Naive thymus-derived CD4-positive, alpha-beta T cell (primary cell): ENCODE measurements at regions not wholly inside any gene's neighbourhood (a gene's known extent, or its start where the extent isn't known, plus 50 kb on each side); places are given as distances from the start of the nearest gene placed in this dataset.

Experiments used
- ATAC-seq: fragments of 150-1000 bp; cut with Tn5 transposase; 2 replicates; pipeline ENCODE4 v1.10.0; 2021; ENCODE audit warnings: mild to moderate bottlenecking, moderate library complexity
- CTCF ChIA-PET: fragments of 350-600 bp; sonication (Branson Sonifier 250); formaldehyde crosslinking; loops from one replicate; lab custom pipeline; 2021; ENCODE audit warnings: antibody characterized with exemption; lab: Charles Lee
- POLR2A ChIA-PET: fragments of 350-600 bp; sonication (Branson Sonifier 250); formaldehyde crosslinking; loops from one replicate; lab custom pipeline; 2021; ENCODE audit warnings: antibody characterized with exemption, inconsistent platforms; lab: Charles Lee
- DNase-seq, 9 donors: peaks; one replicate each; pipeline versions ENCODE4 v3.0.0 to v3.0.0-alpha.2; 2020 to 2022; ENCODE audit warnings: mixed read lengths in 1 of 9
- H3K27ac ChIP-seq: one replicate; pipeline ENCODE4 v1.7.0; 2013; ENCODE audit warnings: mild to moderate bottlenecking, low read depth, low read length, moderate library complexity
- H3K27me3 ChIP-seq, 2 donors: one replicate each; pipeline ENCODE4 v1.7.0; 2013; ENCODE audit warnings: low read length in 2 of 2, mild to moderate bottlenecking in 2 of 2, moderate library complexity in 2 of 2; ENCODE audit not compliant: control insufficient read depth in 2 of 2, insufficient read depth in 2 of 2
- H3K36me3 ChIP-seq, 3 experiments: 1 replicate in 2 of 3; 2 replicates in 1 of 3; pipeline ENCODE4 v1.7.0; 2013; ENCODE audit warnings: low read length in 3 of 3, mild to moderate bottlenecking in 3 of 3, moderate library complexity in 1 of 3; ENCODE audit not compliant: insufficient read depth in 3 of 3, control insufficient read depth in 2 of 3
- H3K4me1 ChIP-seq, 2 donors: one replicate each; pipeline ENCODE4 v1.7.0; 2013; ENCODE audit warnings: low read length in 2 of 2, mild to moderate bottlenecking in 2 of 2, moderate library complexity in 1 of 2; ENCODE audit not compliant: control insufficient read depth in 2 of 2, insufficient read depth in 2 of 2
- H3K4me3 ChIP-seq: 2 replicates; pipeline ENCODE4 v1.7.0; 2013; ENCODE audit warnings: mild to moderate bottlenecking, low read length
- H3K9me3 ChIP-seq, 3 experiments: 1 replicate in 2 of 3; 2 replicates in 1 of 3; pipeline ENCODE4 v1.7.0; 2013; ENCODE audit warnings: low read length in 3 of 3; ENCODE audit not compliant: control insufficient read depth in 2 of 3
- H3K27ac Mint-ChIP-seq, 9 donors: one replicate each; pipeline ENCODE4 v1.8.0; 2020 to 2022; ENCODE audit warnings: mixed read lengths in 9 of 9, mild to moderate bottlenecking in 8 of 9, moderate library complexity in 5 of 9, inconsistent platforms in 2 of 9
- H3K27me3 Mint-ChIP-seq, 5 donors: one replicate each; pipeline ENCODE4 v1.8.0; 2021 to 2022; ENCODE audit warnings: mixed read lengths in 5 of 5, mild to moderate bottlenecking in 1 of 5
- H3K36me3 Mint-ChIP-seq, 5 donors: one replicate each; pipeline ENCODE4 v1.8.0; 2020 to 2022; ENCODE audit warnings: mixed read lengths in 5 of 5, mild to moderate bottlenecking in 3 of 5, inconsistent platforms in 1 of 5
- H3K4me1 Mint-ChIP-seq, 7 donors: one replicate each; pipeline ENCODE4 v1.8.0; 2020 to 2022; ENCODE audit warnings: mixed read lengths in 7 of 7, mild to moderate bottlenecking in 3 of 7, inconsistent platforms in 1 of 7
- H3K4me3 Mint-ChIP-seq, 10 donors: one replicate each; pipeline ENCODE4 v1.8.0; 2020 to 2022; ENCODE audit warnings: mild to moderate bottlenecking in 10 of 10, mixed read lengths in 10 of 10, moderate library complexity in 6 of 10, inconsistent platforms in 2 of 10
- H3K9me3 Mint-ChIP-seq, 11 donors: one replicate each; pipeline ENCODE4 v1.8.0; 2020 to 2022; ENCODE audit warnings: mixed read lengths in 11 of 11, mild to moderate bottlenecking in 4 of 11, inconsistent platforms in 1 of 11, moderate library complexity in 1 of 11
- intact Hi-C, 2 donors: fragments of 100-400 bp; cut with micrococcal nuclease; formaldehyde crosslinking; loops; one replicate each; pipeline ENCODE4 v1.15.1; 2023

DNA sequence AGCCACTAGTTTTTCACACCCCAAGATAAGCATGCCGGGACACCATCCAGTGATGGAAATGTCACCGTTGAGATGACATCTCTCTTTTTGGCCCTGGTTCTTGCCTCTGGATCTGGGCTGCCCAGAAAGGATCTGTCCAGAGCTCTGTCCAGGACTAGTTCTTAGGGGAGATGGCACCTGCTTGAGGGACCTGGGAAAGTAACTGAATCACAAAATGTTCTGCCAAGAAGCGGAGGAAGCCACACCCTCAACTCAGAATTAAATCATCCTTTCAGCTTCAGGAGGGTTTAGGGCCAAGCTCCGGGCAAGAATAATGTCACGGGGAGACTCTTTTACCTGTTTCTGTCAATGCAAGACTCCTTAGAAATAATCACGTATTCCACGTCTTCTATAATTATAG is 248.6 kb downstream of the MAF start:
- Histone ChIP-seq H3K9me3 (no peaks in the 10 kb centered on the region), H3K36me3 (no peaks in the 10 kb centered on the region), H3K4me3 (no peak overlapping the region), H3K27ac (no peak overlapping the region), H3K4me1 (no peaks in the 10 kb centered on the region), H3K27me3 (no peaks in the 10 kb centered on the region)
- CTCF ChIA-PET: no interaction called here
- Mint-ChIP-seq H3K4me1 (no peaks in the 10 kb centered on the region), H3K4me3 (no peak overlapping the region), H3K9me3 (no peaks in the 10 kb centered on the region), H3K27ac (no peak overlapping the region), H3K27me3 (peaks cover 0 to 11% (median 2%) of the 10 kb centered on the region in 5 donors), H3K36me3 (no peaks in the 10 kb centered on the region)
- no peak for ATAC-seq
- POLR2A ChIA-PET: no interaction called here
- intact Hi-C loops: no loop called here
- DNase-seq: no peak

DNA sequence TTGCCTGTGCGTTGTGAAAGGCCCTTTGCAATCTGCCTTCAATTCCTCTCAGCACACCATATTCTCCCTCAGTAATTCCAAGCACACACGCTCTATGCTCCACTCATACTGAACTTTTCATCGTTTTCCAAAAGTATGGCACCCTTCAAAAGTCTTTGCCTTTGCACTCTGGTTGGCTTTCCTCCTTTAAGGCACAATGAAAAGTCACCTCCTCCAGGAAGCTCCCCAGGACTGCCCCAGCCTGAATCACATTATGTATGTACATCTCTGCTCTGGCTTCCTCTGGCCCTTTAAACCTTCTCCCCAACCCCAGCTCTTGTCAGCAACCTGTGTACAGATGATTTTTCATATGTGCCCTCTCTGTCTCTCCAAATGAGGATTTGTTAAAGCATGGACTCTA is 250.7 kb downstream of the MAF start:
- Histone ChIP-seq H3K36me3 (no peaks in the 10 kb centered on the region), H3K27me3 (no peaks in the 10 kb centered on the region), H3K27ac (no peak overlapping the region), H3K4me3 (no peak overlapping the region), H3K9me3 (no peaks in the 10 kb centered on the region), H3K4me1 (no peaks in the 10 kb centered on the region)
- Mint-ChIP-seq H3K27ac (no peak overlapping the region), H3K9me3 (no peaks in the 10 kb centered on the region), H3K36me3 (no peaks in the 10 kb centered on the region), H3K4me1 (no peaks in the 10 kb centered on the region), H3K4me3 (no peak overlapping the region), H3K27me3 (peaks cover 0 to 6% (median 0%) of the 10 kb centered on the region in 5 donors)
- ATAC-seq (no peak), DNase-seq (no peak)
- ChIA-PET POLR2A (interaction anchor here (0.6 kb wide), 1 partner anchor 76 kb away, joined by 3 read pairs; no protein-coding TSS in a partner anchor), CTCF (no interaction called here)
- intact Hi-C loops: no loop called here

DNA sequence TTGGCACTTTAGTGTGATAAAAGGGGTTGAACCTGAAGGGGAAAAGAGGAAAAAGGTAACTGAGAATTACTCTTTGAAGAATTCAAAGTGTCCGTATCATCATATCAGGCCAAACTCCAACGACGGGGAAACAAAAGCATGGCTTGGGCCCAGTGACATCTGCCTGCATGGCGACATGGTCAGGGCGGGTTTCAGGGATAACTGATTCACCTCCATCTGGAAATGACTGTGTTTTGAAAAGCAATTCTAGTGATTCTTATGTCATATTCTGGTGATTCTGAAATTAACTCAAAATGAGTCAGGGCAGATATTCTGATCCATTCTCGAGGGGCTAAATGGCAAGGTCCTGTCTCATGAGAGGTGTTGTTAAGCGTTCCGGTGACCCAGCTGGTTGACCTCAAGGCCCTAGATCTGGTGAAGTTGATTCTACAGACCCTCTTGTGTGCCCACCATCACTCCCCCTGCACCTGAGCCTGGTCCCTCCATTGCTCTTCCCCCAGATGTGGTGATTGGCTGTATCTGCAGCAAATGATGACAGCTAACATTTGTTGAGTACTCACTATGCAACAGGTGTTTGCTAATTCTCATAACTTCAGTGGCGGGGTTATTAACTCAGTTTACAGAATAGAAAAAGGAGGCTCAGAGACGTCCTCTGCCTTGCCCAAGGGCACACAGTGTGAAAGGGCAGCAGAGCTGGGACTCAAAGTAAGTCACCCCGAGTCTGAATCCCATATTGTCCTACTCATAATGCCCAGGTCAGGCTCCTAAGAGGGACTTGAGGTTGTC is 251.8 kb downstream of the MAF start:
- Mint-ChIP-seq H3K27ac (no peak overlapping the region), H3K36me3 (no peaks in the 10 kb centered on the region), H3K9me3 (no peaks in the 10 kb centered on the region), H3K4me1 (no peaks in the 10 kb centered on the region), H3K4me3 (no peak overlapping the region), H3K27me3 (peaks cover 0 to 8% (median 0%) of the 10 kb centered on the region in 5 donors)
- ChIA-PET POLR2A (no interaction called here), CTCF (no interaction called here)
- Histone ChIP-seq H3K27ac (no peak overlapping the region), H3K4me1 (no peaks in the 10 kb centered on the region), H3K27me3 (no peaks in the 10 kb centered on the region), H3K9me3 (no peaks in the 10 kb centered on the region), H3K4me3 (no peak overlapping the region), H3K36me3 (no peaks in the 10 kb centered on the region)
- DNase-seq: no peak
- no peak for ATAC-seq
- intact Hi-C loops: no loop called here

DNA sequence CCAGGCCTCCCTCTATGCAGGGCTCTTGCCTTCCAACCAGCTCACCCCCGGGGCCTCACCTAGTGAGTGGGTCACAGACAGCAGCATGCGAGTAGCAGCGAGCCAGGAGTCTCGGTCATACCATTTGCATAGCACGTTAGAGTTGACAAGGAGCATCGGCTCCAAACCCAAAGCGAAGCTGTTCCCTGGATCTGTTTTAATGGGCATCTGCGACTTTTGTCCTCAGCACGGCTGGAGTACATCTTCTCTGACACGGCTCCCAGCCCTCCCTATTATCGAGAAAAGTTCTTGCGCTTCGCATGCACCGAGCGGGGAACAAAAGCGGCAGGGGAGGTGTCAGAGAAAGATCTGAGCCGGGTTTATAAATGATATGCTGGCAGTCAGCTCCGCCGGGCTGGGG is 253.3 kb downstream of the MAF start:
- H3K36me3 Mint-ChIP-seq: no peaks in the 10 kb centered on the region
- intact Hi-C loops: no loop called here

DNA sequence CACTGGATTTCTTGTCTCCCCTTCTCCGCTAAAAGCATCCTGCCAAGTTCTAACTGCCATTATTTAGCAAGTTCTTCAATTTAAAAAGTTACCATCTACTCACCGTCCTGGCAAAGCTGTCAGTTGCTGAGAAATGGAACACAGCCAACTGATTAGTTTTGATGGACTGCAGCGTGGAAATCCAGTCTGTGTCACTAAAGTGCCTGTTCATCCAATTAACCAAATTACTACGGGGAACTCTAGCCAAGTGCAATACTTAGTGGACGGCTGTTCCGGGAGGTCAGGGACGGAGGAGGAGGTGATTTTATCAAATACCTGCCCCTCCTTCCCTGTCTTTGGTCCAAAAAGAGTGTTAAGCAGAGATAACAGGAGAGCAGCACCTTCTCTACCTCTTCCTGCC is 260.7 kb downstream of the MAF start:
- H3K9me3 ChIP-seq: no peaks in the 10 kb centered on the region
- Mint-ChIP-seq H3K36me3 (no peaks in the 10 kb centered on the region), H3K27me3 (peaks cover 0 to 15% (median 5%) of the 10 kb centered on the region in 5 donors), H3K9me3 (peaks cover 0 to 8% (median 0%) of the 10 kb centered on the region in 11 donors), H3K4me3 (no peak overlapping the region), H3K4me1 (peaks cover 0 to 4% (median 0%) of the 10 kb centered on the region in 7 donors), H3K27ac (no peak overlapping the region)
- POLR2A ChIA-PET: no interaction called here
- no peak overlapping the region for H3K27ac ChIP-seq
- H3K27me3 ChIP-seq: no peaks in the 10 kb centered on the region
- H3K4me1 ChIP-seq: no peaks in the 10 kb centered on the region
- CTCF ChIA-PET: no interaction called here
- no peak overlapping the region for H3K4me3 ChIP-seq
- intact Hi-C loops: no loop called here
- no peak for ATAC-seq
- DNase-seq: no peak
- H3K36me3 ChIP-seq: no peaks in the 10 kb centered on the region

More for the DNA sequence above, 253.3 kb downstream of the MAF start:
- Mint-ChIP-seq H3K27me3 (peaks cover 0 to 12% (median 0%) of the 10 kb centered on the region in 5 donors), H3K27ac (no peak overlapping the region), H3K9me3 (peaks cover 0 to 3% (median 0%) of the 10 kb centered on the region in 11 donors), H3K4me1 (no peaks in the 10 kb centered on the region), H3K4me3 (no peak overlapping the region)
- Histone ChIP-seq H3K9me3 (no peaks in the 10 kb centered on the region), H3K27me3 (no peaks in the 10 kb centered on the region), H3K27ac (no peak overlapping the region), H3K4me1 (no peaks in the 10 kb centered on the region), H3K36me3 (no peaks in the 10 kb centered on the region), H3K4me3 (no peak overlapping the region)
- POLR2A ChIA-PET: no interaction called here
- ATAC-seq (no peak), DNase-seq (no peak)
- CTCF ChIA-PET: no interaction called here

DNA sequence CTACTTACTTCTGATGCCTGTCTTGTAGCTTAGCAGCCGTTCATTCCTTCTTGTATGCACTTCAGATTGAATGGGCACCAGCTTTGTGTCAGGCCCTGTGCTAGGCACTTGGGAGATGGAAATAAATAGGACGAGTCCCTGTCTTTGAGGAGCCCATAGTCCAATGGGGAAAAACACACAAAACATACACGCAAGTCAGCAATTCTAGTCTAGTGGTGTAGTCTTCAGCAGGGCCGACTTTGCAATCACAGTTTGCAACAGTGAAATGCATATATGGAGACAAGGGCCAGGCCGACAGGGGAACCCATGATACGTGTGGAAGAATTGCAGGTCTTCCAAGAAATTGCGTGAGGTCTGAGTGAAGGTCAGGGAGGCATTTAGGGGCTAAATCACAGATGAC is 262.6 kb downstream of the MAF start:
- POLR2A ChIA-PET: no interaction called here
- Histone ChIP-seq H3K36me3 (no peaks in the 10 kb centered on the region), H3K4me1 (no peaks in the 10 kb centered on the region), H3K27ac (no peak overlapping the region), H3K4me3 (no peak overlapping the region), H3K27me3 (no peaks in the 10 kb centered on the region), H3K9me3 (no peaks in the 10 kb centered on the region)
- H3K4me3 Mint-ChIP-seq: no peak overlapping the region
- no peak overlapping the region for H3K27ac Mint-ChIP-seq
- peaks cover 0 to 4% (median 0%) of the 10 kb centered on the region in 7 donors for H3K4me1 Mint-ChIP-seq
- H3K27me3 Mint-ChIP-seq: peaks cover 4 to 15% (median 4%) of the 10 kb centered on the region in 5 donors
- DNase-seq (no peak), ATAC-seq (no peak)
- no peaks in the 10 kb centered on the region for H3K36me3 Mint-ChIP-seq
- peaks cover 0 to 8% (median 0%) of the 10 kb centered on the region in 11 donors for H3K9me3 Mint-ChIP-seq
- intact Hi-C loops: no loop called here
- CTCF ChIA-PET: no interaction called here
